GM21619 (cell line): ENCODE measurements at regions not wholly inside any gene's neighbourhood (a gene's known extent, or its start where the extent isn't known, plus 50 kb on each side); places are given as distances from the start of the nearest gene placed in this dataset.
"Not testable (repeated sequence)": the region's sequence is repeated elsewhere in the genome, so short reads cannot be mapped to it uniquely, and the experiment has no call there.

ENCODE experiments used
- ATAC-seq: cut with Tn5 transposase; IDR thresholded peaks from one replicate; pipeline ENCODE4 v1.9.1; 2021; ENCODE audit not compliant: unreplicated experiment

DNA sequence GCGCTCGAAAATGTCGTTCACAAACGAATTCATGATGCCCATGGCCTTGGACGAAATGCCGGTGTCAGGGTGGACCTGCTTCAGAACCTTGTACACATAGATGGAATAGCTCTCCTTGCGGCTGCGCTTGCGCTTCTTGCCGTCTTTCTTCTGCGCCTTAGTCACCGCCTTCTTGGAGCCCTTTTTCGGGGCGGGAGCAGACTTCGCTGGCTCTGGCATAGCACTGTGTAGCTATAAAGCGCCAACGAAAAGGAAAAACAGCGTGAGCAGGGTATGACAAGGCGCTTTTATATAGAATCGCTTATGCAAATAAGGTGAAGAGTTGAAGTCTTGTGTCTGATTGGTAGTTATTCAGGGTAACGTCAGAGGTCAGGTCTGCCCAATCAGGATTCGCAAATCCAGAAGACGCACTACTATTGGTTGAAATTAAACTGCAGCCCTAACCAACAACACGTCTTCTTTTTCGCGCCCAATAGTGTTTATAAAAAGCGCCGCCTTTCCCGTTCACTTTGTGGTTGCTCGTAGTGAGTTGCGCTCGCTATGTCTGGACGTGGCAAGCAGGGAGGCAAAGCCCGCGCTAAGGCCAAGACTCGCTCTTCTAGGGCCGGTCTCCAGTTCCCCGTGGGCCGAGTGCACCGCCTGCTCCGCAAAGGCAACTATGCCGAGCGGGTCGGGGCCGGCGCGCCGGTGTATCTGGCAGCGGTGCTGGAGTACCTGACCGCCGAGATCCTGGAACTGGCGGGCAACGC lies 114.8 kb upstream of the PRSS16 start:
- ATAC-seq: peak; percentile 72

- no peak for ATAC-seq
Observed at GRCh38 chr6:27133281-27134227, 113.9 kb upstream of the PRSS16 start.

- no peak for ATAC-seq
Observed at GRCh38 chr6:27135087-27135657, 112.3 kb upstream of the PRSS16 start.

- no peak for ATAC-seq
Observed at GRCh38 chr6:27136077-27136644, 111.3 kb upstream of the PRSS16 start.

DNA sequence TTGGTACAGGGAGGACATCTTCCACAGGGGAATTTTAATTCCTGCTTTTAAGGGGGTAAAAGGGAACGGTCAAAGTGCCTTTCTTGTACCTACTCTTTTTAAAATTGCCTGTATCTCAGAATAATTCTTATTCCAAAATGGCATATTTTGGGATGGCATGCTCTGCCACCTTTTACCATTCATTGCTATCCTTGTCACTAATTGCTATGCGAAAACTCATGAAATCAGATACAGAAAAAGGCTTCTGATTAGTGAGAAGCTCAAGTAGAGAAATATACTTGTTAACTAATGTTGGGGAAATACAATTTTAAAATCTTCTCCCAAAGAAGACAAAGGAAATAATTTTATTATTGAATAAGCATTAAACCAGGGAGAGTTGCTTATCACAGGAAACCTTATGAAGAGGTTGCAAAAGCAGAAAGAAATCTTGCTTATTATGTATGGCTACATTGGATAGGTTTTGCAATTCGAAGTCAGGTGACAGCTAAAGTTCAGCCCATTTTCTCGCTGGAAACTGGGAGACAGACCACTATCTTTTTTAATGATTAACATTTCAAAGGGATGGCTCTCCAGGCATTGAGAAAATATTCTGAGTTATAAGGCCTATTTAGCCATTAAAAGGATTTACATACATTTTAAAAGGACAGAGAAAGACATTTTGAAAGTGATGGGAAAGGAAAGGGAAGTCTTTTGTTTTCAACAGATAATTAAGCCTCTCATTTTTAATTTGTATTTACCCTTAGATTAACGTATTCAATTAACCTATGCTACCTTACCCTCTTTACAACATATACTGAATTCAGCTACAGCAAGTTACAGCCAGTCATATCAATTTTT lies 110.3 kb upstream of the PRSS16 start:
- no peak for ATAC-seq

DNA sequence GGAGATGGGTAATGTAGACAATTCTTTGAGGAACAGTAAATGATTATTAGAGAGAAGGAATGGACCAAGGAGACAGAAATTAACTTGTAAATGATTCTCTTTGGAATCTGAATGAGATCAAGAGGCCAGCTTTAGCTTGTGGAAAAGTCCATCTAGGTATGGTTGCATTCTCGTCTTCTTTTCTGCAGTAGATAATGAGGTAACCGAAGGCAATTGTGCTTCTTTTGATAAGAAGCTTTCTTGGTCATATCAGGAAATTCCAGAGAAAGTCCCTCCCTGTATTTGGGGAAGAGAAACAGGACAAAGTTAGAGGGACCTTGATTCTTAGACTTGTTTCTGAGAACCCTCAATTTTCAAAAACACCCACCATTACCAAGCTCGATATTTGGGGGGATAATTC lies 109.1 kb upstream of the PRSS16 start:
- no peak for ATAC-seq

- peak; percentile 54 for ATAC-seq
Observed at GRCh38 chr6:27138837-27139755, 108.4 kb upstream of the PRSS16 start.

- peak; percentile 18 for ATAC-seq
Observed at GRCh38 chr6:27139756-27140579, 107.5 kb upstream of the PRSS16 start.

DNA sequence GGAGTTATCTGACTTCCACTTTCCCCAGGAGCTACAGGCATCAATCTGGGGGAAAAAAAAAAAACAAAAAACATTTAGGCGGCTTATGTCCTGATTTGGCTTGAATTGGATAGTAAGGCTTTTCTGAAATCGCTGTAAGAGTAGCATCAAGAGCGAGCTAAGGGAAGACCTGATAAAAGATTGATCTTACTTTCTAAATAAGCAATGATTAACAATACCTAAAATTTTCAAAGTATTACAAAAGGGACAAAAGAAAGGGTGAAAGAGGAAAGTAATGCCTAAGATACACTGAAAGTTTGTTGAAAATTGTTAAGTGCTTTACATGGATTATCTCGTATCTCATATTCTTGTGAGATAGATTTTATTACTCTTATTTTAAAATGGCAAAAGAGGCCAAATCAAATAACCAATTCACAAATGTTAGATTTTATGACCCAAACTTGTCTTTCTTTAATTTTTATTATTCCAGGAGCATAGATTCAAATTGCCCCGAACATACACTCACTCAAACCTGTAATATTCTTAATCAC lies 106.4 kb upstream of the PRSS16 start:
- ATAC-seq: no peak

DNA sequence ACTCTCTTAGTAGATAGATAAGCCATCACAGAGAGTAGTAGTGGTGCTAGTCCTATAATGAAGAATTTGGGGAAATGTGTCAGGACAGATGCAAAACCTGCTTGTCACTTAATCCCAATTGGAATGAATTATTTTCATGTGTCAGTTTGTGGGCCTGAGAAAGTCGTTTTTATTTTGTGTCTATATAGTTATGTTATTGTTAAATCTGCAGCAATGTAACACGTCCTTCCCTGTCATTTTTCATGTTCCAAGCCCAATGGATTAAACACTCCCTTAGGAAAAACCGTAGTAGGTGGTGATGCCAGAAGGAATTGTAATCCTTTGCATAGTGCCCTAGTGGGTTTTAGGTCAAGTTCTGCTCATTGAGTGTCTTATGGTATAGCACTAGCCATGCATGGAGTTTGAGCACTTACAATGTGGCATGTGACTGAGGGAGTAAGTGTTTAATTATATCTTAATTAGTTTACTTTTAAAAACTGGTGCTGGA lies 105.9 kb upstream of the PRSS16 start:
- no peak for ATAC-seq

- not testable (repeated sequence) for ATAC-seq
Observed at GRCh38 chr6:27143020-27143388, 104.5 kb upstream of the PRSS16 start.

DNA sequence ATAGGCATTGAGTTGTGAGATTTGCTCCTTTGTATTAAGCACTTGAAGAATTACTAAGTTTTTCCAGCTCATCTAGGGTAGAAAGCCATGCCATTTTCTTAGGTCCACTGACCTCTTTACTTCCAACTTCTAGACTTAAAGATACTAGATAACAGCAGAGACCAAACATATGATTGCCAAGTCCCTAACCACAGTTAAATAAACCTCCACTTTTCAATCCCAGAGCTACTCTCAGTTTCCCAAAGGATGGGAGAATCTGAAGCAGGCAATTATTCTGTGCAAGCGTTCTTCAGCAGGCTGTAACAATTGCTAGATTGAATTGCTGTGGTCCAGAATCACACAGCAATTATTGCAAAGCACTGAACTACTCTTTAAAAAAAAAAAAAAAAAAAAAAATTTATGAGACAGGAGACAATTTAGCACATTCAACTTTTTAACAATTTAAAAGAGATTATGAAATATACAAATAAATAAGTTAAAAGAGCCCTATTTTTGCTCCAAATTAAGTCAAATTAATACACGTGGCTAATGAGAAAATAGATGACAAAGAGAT lies 104.0 kb upstream of the PRSS16 start:
- ATAC-seq: no peak

DNA sequence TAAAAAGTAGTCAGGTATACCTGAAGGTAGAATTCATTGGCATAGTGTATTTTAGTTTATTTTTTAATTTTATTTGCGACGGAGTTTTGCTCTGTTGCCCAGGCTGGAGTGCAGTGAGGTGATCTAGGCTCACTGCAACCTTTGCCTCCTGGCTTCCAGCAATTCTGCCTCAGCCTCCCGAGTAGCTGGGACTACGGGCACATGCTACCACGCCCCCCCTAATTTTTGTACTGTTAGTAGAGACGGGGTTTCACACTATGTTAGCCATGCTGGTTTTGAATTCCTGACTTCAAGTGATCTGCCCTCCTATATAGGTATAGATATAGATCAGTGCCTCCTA lies 102.8 kb upstream of the PRSS16 start:
- ATAC-seq: no peak

DNA sequence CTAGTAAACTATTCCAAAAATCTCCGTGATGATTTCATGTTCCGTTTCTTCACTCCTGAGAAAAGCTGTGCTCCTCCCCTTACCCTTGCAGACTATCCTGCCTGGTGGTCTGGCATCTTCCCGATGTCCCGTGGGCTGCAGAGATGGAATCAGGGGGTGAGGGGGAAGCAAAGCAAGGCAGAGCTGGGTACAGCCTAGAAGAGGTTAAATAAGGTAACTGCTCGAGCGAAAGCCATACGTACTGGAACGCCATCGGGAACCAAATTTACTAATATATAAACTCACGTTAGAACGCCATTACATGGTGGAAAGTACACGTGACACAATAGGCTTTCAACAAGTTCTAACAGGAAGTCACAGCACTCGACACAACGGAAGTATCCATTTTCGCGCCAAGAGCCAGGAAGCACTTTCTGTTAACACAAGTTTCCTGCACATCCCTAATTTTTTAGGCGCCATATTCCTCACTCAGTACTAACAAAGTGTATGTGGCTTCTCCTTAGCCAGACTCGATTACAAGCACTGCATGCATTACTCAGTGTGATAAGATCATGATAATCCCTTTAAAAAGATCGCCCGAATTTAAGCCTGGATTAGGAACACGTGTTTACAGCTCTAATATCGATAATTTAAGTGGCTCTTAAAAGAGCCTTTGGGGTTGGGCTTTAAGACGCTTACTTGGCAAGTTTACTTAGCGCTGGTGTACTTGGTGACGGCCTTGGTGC lies 101.6 kb upstream of the PRSS16 start:
- peak; percentile 30 for ATAC-seq

GRCh38 chr6:27146456-27146705 lies 101.1 kb upstream of the PRSS16 start:
- ATAC-seq: not testable (repeated sequence)

GRCh38 chr6:27146706-27147505 lies 100.6 kb upstream of the PRSS16 start:
- ATAC-seq: peak; percentile 69

DNA sequence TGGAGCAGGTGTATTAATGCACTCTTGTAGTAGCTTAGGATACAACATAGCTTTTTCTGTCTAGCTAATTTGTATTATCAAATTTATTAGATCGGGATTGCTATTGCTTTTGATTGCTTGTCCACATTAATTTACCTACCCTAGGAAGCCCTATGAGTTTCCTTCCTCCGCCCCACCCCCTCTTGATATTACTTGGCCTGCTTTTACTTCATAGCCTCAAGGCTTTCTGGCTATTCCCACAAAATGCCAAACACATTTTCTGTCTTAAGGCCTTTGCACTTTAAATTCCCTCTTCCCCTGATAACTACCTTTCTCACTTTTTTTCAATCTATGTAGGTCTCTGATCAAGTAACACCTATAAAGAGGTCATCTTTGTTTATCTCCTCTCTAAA lies 99.1 kb upstream of the PRSS16 start:
- ATAC-seq: no peak
